Activated CD8-positive, alpha-beta memory T cell treated with anti-CD3 and anti-CD28 coated beads, Interleukin-2, amount 50 U/mL, for 48 hours (primary cell): ENCODE measurements at regions not wholly inside any gene's neighbourhood (a gene's known extent, or its start where the extent isn't known, plus 50 kb on each side); places are given as distances from the start of the nearest gene placed in this dataset.
"Not testable (repeated sequence)": the region's sequence is repeated elsewhere in the genome, so short reads cannot be mapped to it uniquely, and the experiment has no call there.

Experiments used
- DNase-seq: peaks from one replicate; pipeline ENCODE4 v3.0.0-alpha.2; 2020

- DNase-seq, result no peak
These were observed 152.1 kb upstream of the TUSC1 start for GRCh38 chr9:25830381-25830780.

DNA sequence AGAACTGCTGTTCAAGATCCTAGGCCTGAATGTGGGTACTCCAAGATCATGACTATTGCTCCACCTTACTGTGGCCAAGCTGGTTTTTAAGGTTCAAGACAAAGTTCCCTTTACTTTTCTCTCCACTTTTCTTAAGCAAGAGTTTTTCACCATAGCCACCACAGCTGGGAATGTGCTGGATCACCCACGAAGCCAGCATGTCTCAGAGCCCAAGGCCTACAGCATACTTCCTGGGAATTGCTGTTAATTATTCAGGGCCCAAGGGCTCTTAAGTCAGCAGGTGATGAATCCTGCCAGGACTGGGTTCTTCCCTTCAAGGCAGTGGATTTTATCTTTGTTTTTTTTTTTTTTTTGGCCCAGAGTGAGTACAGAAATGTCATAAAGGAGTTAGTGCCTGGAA lies 149.4 kb upstream of the TUSC1 start:
- no peak for DNase-seq

- DNase-seq, result no peak
These were observed 138.2 kb upstream of the TUSC1 start for GRCh38 chr9:25816439-25816838.

GRCh38 chr9:25814023-25814422 lies 135.8 kb upstream of the TUSC1 start:
- no peak for DNase-seq

DNA sequence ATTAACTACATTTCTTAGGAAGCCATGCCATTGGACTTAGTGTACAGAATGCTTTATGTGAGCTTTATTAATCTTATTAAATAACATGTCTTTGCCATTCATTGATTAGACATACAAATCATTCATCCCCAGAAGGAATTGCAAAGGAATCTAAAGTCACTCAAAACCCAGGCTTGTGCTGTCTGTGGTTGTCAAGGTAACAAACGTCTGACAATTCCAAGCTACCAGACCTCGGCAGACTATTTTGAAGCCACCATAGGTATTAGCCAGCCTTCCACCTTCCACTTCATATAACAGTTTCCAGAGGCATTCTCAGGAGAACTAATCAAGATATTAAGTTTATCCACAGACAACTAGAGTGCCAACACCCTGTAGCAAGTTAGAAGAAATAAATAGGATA lies 135.2 kb upstream of the TUSC1 start:
- no peak for DNase-seq

GRCh38 chr9:25808554-25808953 lies 130.3 kb upstream of the TUSC1 start:
- no peak for DNase-seq

- no peak for DNase-seq
These were observed 126.6 kb upstream of the TUSC1 start for GRCh38 chr9:25804856-25805255.

DNA sequence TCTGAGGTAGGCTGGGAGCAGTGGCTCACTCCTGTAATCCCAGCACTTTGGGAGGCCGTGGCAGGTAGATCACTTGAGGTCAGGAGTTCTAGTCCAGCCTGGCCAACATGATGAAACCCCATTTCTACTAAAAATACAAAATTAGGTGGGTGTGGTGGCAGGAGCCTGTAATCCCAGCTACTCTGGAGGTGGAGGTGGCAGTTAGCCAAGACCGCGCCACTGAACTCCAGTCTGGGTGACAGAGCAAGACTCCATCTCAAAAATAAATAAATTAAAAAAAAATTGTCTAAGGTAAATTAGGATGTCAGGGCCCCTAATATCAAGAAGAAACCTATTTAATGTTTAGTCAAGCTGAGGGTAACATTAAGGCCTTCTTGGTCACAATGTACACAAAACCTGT lies 123.7 kb upstream of the TUSC1 start:
- not testable (repeated sequence) for DNase-seq

DNA sequence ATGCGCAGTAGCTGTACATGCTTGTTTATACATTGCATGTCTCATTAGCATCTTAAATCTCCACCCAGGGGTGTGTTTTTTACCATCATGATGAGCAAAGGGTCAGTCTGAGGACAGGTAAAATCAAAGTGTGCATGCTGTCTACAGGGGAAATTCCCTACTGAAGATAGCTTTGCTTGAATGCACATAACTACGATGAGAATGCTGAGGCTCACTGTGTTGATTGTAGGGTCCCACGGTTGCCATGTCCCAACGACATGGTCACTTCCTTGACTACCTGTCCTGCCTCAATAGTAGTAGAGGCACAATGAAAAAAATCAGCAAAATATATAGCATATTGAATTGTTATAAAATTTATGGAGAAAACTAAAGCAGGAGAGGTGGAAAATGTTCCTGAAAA lies 95.6 kb upstream of the TUSC1 start:
- no peak for DNase-seq

GRCh38 chr9:25755951-25756350 lies 77.7 kb upstream of the TUSC1 start:
- no peak for DNase-seq

GRCh38 chr9:25752398-25752797 lies 74.2 kb upstream of the TUSC1 start:
- DNase-seq, result no peak

DNA sequence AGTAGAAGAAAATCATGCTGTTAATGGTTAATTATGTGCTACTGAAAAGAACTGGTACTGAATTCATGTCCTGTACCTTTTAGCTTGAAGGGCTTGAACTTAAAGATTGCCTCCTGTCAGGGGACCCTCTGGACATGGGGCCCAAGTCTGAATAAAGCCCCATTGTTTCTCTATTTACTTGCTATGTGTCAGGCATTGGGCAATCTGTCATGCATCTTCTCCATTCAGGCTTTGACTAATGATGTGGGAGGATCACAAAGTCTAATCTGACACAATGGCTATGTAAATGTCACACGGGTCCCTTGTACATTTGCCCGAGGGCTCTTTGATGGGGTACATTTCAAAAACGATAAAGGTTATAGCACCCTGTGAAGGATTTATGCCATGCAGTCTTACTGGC lies 64.0 kb upstream of the TUSC1 start:
- DNase-seq, result no peak

- DNase-seq, result no peak
These were observed 55.2 kb upstream of the TUSC1 start for GRCh38 chr9:25733336-25733982.

DNA sequence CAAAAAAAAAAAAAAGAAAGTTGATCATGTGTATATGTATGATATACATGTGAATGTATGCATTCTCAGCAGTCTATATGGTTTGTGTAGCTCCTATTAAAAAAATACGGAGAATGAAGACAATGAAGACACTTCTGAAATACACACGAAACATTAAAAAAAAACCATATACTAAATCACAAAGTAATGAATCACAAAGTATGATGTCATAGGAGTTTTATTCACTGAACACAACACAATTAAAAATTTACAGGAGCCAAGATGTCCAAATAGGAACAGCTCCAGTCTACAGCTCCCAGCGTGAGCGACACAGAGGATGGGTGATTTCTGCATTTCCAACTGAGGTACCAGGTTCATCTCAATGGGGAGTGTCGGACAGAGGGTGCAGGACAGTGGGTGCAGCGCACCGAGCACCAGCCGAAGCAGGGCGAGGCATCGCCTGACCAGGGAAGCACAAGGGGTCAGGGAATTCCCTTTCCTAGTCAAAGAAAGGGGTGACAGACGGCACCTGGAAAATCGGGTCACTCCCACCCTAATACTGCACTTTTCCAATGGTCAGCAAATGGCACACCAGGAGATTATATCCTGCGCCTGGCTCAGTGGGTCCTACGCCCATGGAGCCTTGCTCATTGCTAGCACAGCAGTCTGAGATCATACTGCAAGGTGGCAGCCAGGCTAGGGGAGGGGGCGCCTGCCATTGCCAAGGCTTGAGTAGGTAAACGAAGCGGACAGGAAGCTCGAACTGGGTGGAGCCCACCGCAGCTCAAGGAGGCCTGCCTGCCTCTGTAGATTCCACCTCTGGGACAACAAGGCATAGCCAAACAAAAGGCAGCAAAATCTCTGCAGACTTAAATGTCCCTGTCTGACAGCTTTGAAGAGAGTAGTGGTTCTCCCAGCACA lies 53.9 kb upstream of the TUSC1 start:
- DNase-seq, result not testable (repeated sequence)
